ENCODE measurements at regions not wholly inside any gene's neighbourhood (a gene's known extent, or its start where the extent isn't known, plus 50 kb on each side); places are given as distances from the start of the nearest gene placed in this dataset.

- DNase-seq (ENCODE audit: low read depth in 1 of 2, low spot score in 1 of 2) = no peak
- Histone ChIP-seq H3K27ac (replicated peaks) (no peak overlapping the region), H3K27me3 (ENCODE audit: insufficient read depth, poor library complexity, severe bottlenecking) (no peaks in the 10 kb centered on the region), H3K4me3 (replicated peaks; ENCODE audit: insufficient read depth, low read length) (no peak overlapping the region)
- no peak for TF ChIP-seq SPI1 (IDR thresholded peaks at IDR 0.05; ENCODE audit: borderline replicate concordance, low read depth)
- TF ChIP-seq POLR2AphosphoS5 (IDR thresholded peaks at IDR 0.05; ENCODE audit: low read depth) = no peak
- TF ChIP-seq CTCF (IDR thresholded peaks at IDR 0.05; ENCODE audit: insufficient read depth, low read length) = no peak
- no peak for TF ChIP-seq REST (IDR thresholded peaks at IDR 0.05; ENCODE audit: insufficient replicate concordance, low read depth)
- TF ChIP-seq GABPA (IDR thresholded peaks at IDR 0.05; ENCODE audit: low read depth) = no peak
These were observed 72.8 kb upstream of the CTNNB1 start for GRCh38 chr3:41126472-41126871.

GRCh38 chr3:41126961-41127360 is 72.3 kb upstream of the CTNNB1 start:
- TF ChIP-seq CTCF (IDR thresholded peaks at IDR 0.05; ENCODE audit: insufficient read depth, low read length) (no peak), REST (IDR thresholded peaks at IDR 0.05; ENCODE audit: insufficient replicate concordance, low read depth) (no peak), SPI1 (IDR thresholded peaks at IDR 0.05; ENCODE audit: borderline replicate concordance, low read depth) (no peak), POLR2AphosphoS5 (IDR thresholded peaks at IDR 0.05; ENCODE audit: low read depth) (no peak), GABPA (IDR thresholded peaks at IDR 0.05; ENCODE audit: low read depth) (no peak)
- Histone ChIP-seq H3K27ac (replicated peaks) (no peak overlapping the region), H3K4me3 (replicated peaks; ENCODE audit: insufficient read depth, low read length) (no peak overlapping the region), H3K27me3 (ENCODE audit: insufficient read depth, poor library complexity, severe bottlenecking) (no peaks in the 10 kb centered on the region)
- no peak for DNase-seq (ENCODE audit: low read depth in 1 of 2, low spot score in 1 of 2)

GRCh38 chr3:41127414-41127813 is 71.9 kb upstream of the CTNNB1 start:
- no peak overlapping the region for H3K4me3 ChIP-seq (replicated peaks; ENCODE audit: insufficient read depth, low read length)
- H3K27ac ChIP-seq (replicated peaks) = no peak overlapping the region
- H3K27me3 ChIP-seq (ENCODE audit: insufficient read depth, poor library complexity, severe bottlenecking) = no peaks in the 10 kb centered on the region
- TF ChIP-seq SPI1 (IDR thresholded peaks at IDR 0.05; ENCODE audit: borderline replicate concordance, low read depth) (no peak), POLR2AphosphoS5 (IDR thresholded peaks at IDR 0.05; ENCODE audit: low read depth) (no peak)
- DNase-seq (ENCODE audit: low read depth in 1 of 2, low spot score in 1 of 2) = no peak

GRCh38 chr3:41129731-41130130 is 69.6 kb upstream of the CTNNB1 start:
- DNase-seq (ENCODE audit: low read depth in 1 of 2, low spot score in 1 of 2) = no peak
- Histone ChIP-seq H3K27ac (replicated peaks) (no peak overlapping the region), H3K4me3 (replicated peaks; ENCODE audit: insufficient read depth, low read length) (no peak overlapping the region), H3K27me3 (ENCODE audit: insufficient read depth, poor library complexity, severe bottlenecking) (no peaks in the 10 kb centered on the region)
- TF ChIP-seq CTCF (IDR thresholded peaks at IDR 0.05; ENCODE audit: insufficient read depth, low read length) (no peak), GABPA (IDR thresholded peaks at IDR 0.05; ENCODE audit: low read depth) (no peak), POLR2AphosphoS5 (IDR thresholded peaks at IDR 0.05; ENCODE audit: low read depth) (no peak)
